ENCODE measurements at regions not wholly inside any gene's neighbourhood (a gene's known extent, or its start where the extent isn't known, plus 50 kb on each side); places are given as distances from the start of the nearest gene placed in this dataset.

- no peak overlapping the region for H3K4me3 ChIP-seq
- DNase-seq (ENCODE audit: low spot score), result no peak
- no peak for TF ChIP-seq CTCF (IDR thresholded peaks at IDR 0.05)
- no peak overlapping the region for H3K27ac ChIP-seq
Observed at GRCh38 chr14:71388862-71389261, 481.6 kb downstream of the PCNX1 start.

- no peak for DNase-seq (ENCODE audit: low spot score)
- Histone ChIP-seq H3K27ac (no peak overlapping the region), H3K4me3 (no peak overlapping the region)
- no peak for TF ChIP-seq CTCF (IDR thresholded peaks at IDR 0.05)
Observed at GRCh38 chr14:71394386-71394785, 487.1 kb downstream of the PCNX1 start.

DNA sequence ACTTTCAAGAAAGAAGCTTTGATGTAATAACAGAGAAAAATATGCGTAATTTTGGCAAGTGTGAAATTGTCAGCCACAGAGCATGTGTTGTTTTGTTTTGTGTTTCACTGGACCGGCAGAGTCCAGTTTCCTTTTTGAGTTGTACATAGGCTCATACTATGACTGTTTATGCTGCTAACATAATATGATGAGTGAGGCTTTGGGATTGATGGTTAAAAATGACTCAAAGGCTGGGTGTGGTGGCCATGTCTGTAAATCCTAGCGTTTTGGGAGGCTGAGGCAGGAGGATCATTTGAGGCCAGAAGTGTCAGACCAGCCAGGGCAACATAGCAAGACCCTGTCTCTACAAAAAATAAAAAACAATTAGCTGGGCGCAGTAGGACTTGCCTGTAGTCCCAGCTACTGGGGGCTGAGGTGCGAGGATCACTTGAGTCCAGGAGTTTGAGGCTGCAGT lies 487.9 kb downstream of the PCNX1 start:
- no peak for DNase-seq (ENCODE audit: low spot score)
- H3K4me3 ChIP-seq, result no peak overlapping the region
- peak overlapping the region in 1 of 2 donors; percentile 11 for H3K27ac ChIP-seq
- no peak for TF ChIP-seq CTCF (IDR thresholded peaks at IDR 0.05)

- DNase-seq (ENCODE audit: low spot score), result no peak
- no peak for TF ChIP-seq CTCF (IDR thresholded peaks at IDR 0.05)
Observed at GRCh38 chr14:71395636-71396035, 488.4 kb downstream of the PCNX1 start.

GRCh38 chr14:71396050-71396677 lies 488.9 kb downstream of the PCNX1 start:
- Histone ChIP-seq H3K4me3 (no peak overlapping the region), H3K27ac (peak overlapping the region in 1 of 2 donors; percentile 11)
- no peak for TF ChIP-seq CTCF (IDR thresholded peaks at IDR 0.05)
- no peak for DNase-seq (ENCODE audit: low spot score)

More at GRCh38 chr14:71395636-71396035, 488.4 kb downstream of the PCNX1 start:
- peak overlapping the region in 1 of 2 donors; percentile 11 for H3K27ac ChIP-seq
- no peak overlapping the region for H3K4me3 ChIP-seq

DNA sequence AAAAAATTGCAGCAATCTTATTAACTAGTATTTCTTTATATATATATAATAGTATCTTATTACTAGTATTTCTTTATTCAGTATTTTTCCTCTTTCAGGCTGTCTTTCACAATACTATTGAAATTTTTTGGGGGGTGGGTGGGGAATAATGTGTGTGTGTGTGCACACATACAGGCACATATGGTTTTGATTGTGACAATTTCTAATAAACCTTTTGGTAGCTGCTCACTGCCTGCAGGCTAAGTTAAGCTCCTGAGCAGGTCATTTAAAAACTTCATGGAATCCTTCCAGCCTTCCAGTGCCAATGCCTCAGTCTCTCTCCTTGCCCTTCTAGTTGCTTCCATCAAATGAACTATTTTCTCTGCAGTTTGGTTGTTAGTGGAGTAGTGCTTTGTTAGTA lies 490.1 kb downstream of the PCNX1 start:
- Histone ChIP-seq H3K27ac (no peak overlapping the region), H3K4me3 (no peak overlapping the region)
- TF ChIP-seq CTCF (IDR thresholded peaks at IDR 0.05), result no peak

GRCh38 chr14:71398450-71398849 lies 491.2 kb downstream of the PCNX1 start:
- TF ChIP-seq CTCF (IDR thresholded peaks at IDR 0.05), result no peak
- H3K4me3 ChIP-seq, result no peak overlapping the region
- no peak for DNase-seq (ENCODE audit: low spot score)
- H3K27ac ChIP-seq, result peak overlapping the region in 1 of 2 donors; percentile 61

More for the DNA sequence above, 490.1 kb downstream of the PCNX1 start:
- DNase-seq (ENCODE audit: low spot score), result no peak
